DOHH2 (cell line): ENCODE measurements at regions not wholly inside any gene's neighbourhood (a gene's known extent, or its start where the extent isn't known, plus 50 kb on each side); places are given as distances from the start of the nearest gene placed in this dataset.

Source experiments
- H3F3A ChIP-seq: fragments of 200-600 bp; sonication (generic), shearing (Covaris generic); 2 replicates; pipeline ENCODE4 v1.6.0; 2016; ENCODE audit warnings: antibody characterized with exemption, mild to moderate bottlenecking; ENCODE audit not compliant: control insufficient read depth, insufficient read depth
- H3K27ac ChIP-seq: fragments of 200-600 bp; sonication (generic); 2 replicates; pipeline ENCODE4 v1.5.1; 2014; ENCODE audit warnings: low read depth, mild to moderate bottlenecking, low read length, moderate library complexity
- H3K27me3 ChIP-seq: fragments of 200-600 bp; sonication (generic); 2 replicates; pipeline ENCODE4 v1.6.1; 2014; ENCODE audit warnings: mild to moderate bottlenecking, low read length, mixed read lengths; ENCODE audit not compliant: control insufficient read depth
- H3K36me3 ChIP-seq: fragments of 200-600 bp; sonication (generic); 2 replicates; pipeline ENCODE4 v1.6.1; 2014; ENCODE audit warnings: mild to moderate bottlenecking, low read length, moderate library complexity, mixed read lengths; ENCODE audit not compliant: control insufficient read depth
- H3K4me1 ChIP-seq: fragments of 200-600 bp; sonication (generic); 2 replicates; pipeline ENCODE4 v1.6.1; 2014; ENCODE audit warnings: mild to moderate bottlenecking, low read length, mixed read lengths; ENCODE audit not compliant: control insufficient read depth
- H3K4me2 ChIP-seq: fragments of 200-600 bp; sonication (generic); 2 replicates; pipeline ENCODE4 v1.6.0; 2014; ENCODE audit warnings: mild to moderate bottlenecking, low read length, moderate library complexity
- H3K4me3 ChIP-seq: fragments of 200-600 bp; sonication (generic); 2 replicates; pipeline ENCODE4 v1.5.1; 2014; ENCODE audit warnings: mild to moderate bottlenecking, low read length, mixed read lengths
- H3K79me2 ChIP-seq: fragments of 200-600 bp; sonication (generic); 2 replicates; pipeline ENCODE4 v1.6.1; 2014; ENCODE audit warnings: mild to moderate bottlenecking, low read length, mixed read lengths; ENCODE audit not compliant: control insufficient read depth
- H3K9me2 ChIP-seq: fragments of 200-600 bp; sonication (generic); replicated peaks from 2 replicates; pipeline ENCODE4 v1.6.1; 2014; ENCODE audit warnings: mild to moderate bottlenecking, low read length, mixed read lengths; ENCODE audit not compliant: control insufficient read depth
- H3K9me3 ChIP-seq: fragments of 200-600 bp; sonication (generic); 2 replicates; pipeline ENCODE4 v1.6.1; 2014; ENCODE audit warnings: antibody characterized with exemption, low read length, mixed read lengths; ENCODE audit not compliant: control insufficient read depth, insufficient read depth
- H4K20me1 ChIP-seq: fragments of 200-600 bp; sonication (generic); 2 replicates; pipeline ENCODE4 v1.6.0; 2014; ENCODE audit warnings: low read depth, mild to moderate bottlenecking, antibody characterized with exemption, low read length, moderate library complexity; ENCODE audit not compliant: control insufficient read depth, insufficient read depth
- EZH2phosphoT487 ChIP-seq: fragments of 200-600 bp; sonication (generic); IDR thresholded peaks from 2 replicates; pipeline ENCODE4 v1.6.1; 2017; ENCODE audit warnings: borderline replicate concordance, mild to moderate bottlenecking, antibody characterized with exemption, low read length, moderate library complexity, mixed read lengths
- TF ChIP-seq, protein P1 (sequence below): fragments of 200-600 bp; sonication (generic); IDR thresholded peaks from one replicate; pipeline ENCODE4 v1.5.1; 2014; ENCODE audit warnings: antibody characterized with exemption, mild to moderate bottlenecking, low read depth, low read length; ENCODE audit not compliant: poor library complexity, severe bottlenecking

DNA sequence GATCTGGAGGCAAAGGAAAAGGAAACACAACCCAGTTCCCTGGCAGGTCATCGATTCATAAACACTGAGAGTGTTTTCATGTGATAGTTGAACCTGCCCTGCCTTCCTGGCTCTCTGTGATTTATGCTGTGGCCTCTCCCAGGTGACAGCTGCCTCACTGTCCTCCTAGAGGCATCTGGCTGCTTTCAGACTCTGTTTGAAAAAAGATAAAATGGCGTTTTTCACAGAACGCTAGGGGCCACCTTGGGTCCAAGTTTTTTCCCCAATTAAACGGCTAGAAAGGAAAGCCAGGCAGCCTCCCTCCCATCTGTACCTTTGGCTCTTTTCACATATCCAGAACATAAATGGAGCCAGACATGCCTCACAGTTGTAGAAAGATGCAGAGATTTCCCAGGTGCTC, 252.6 kb upstream of the CCDC196 start:
- Histone ChIP-seq H3F3A (no peaks in the 10 kb centered on the region), H4K20me1 (no peaks in the 10 kb centered on the region), H3K36me3 (no peaks in the 10 kb centered on the region), H3K4me2 (no peak overlapping the region), H3K27ac (no peak overlapping the region), H3K4me3 (no peak overlapping the region), H3K4me1 (no peaks in the 10 kb centered on the region), H3K79me2 (no peaks in the 10 kb centered on the region), H3K9me2 (no peaks in the 10 kb centered on the region), H3K27me3 (peaks cover 7% of the 10 kb centered on the region), H3K9me3 (no peaks in the 10 kb centered on the region)
- TF ChIP-seq, protein P1, sequence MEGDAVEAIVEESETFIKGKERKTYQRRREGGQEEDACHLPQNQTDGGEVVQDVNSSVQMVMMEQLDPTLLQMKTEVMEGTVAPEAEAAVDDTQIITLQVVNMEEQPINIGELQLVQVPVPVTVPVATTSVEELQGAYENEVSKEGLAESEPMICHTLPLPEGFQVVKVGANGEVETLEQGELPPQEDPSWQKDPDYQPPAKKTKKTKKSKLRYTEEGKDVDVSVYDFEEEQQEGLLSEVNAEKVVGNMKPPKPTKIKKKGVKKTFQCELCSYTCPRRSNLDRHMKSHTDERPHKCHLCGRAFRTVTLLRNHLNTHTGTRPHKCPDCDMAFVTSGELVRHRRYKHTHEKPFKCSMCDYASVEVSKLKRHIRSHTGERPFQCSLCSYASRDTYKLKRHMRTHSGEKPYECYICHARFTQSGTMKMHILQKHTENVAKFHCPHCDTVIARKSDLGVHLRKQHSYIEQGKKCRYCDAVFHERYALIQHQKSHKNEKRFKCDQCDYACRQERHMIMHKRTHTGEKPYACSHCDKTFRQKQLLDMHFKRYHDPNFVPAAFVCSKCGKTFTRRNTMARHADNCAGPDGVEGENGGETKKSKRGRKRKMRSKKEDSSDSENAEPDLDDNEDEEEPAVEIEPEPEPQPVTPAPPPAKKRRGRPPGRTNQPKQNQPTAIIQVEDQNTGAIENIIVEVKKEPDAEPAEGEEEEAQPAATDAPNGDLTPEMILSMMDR: no peak
- no peak for TF ChIP-seq EZH2phosphoT487

DNA sequence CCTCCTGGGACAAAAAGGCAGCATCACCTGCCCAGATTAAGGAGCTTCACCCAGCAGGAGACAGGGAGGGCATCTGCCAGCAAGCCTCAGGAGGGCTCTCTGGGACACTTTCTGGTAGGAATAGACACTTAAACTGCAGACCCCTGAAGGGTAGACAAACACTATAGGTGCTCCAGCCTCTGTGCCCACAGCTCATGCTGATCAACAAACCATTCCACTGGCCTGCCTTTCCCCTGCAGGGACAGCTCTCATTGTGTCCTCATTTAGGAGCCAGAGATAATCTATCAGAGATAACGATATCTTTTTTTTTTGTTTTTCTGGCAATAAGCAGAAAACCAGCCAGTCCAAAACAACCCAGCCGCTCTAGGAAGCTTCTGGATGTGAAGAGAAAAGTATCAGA, 251.8 kb upstream of the CCDC196 start:
- Histone ChIP-seq H3F3A (no peaks in the 10 kb centered on the region), H3K4me3 (no peak overlapping the region), H4K20me1 (no peaks in the 10 kb centered on the region), H3K36me3 (no peaks in the 10 kb centered on the region), H3K4me2 (no peak overlapping the region), H3K4me1 (no peaks in the 10 kb centered on the region), H3K27me3 (peaks cover 7% of the 10 kb centered on the region), H3K27ac (no peak overlapping the region), H3K79me2 (no peaks in the 10 kb centered on the region), H3K9me2 (no peaks in the 10 kb centered on the region), H3K9me3 (no peaks in the 10 kb centered on the region)
- no peak for TF ChIP-seq EZH2phosphoT487
- TF ChIP-seq, protein P1: no peak

DNA sequence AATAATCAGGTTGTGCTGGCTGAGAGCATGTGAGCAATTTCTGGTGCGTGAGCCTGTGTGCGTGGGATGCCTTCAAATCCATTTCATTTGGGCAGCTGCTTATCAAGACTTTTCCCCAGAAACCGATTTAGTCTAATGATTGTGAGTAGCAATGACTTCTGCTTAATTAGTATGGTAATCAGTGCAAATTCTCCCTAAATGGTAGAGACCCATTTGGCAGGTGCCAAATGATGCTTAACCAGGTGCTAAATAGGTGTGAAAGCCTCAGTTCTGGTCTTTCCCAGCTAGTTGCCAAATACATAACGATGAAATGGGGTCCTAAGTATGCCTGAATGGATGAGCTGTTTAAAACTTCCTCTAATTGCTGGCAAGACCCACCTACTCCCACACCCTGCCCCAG, 248.4 kb upstream of the CCDC196 start:
- no peaks in the 10 kb centered on the region for H3K9me3 ChIP-seq
- H4K20me1 ChIP-seq: no peaks in the 10 kb centered on the region
- no peaks in the 10 kb centered on the region for H3K79me2 ChIP-seq
- no peaks in the 10 kb centered on the region for H3K4me1 ChIP-seq
- H3K27me3 ChIP-seq: peaks cover 7% of the 10 kb centered on the region
- H3F3A ChIP-seq: no peaks in the 10 kb centered on the region
- no peak overlapping the region for H3K4me3 ChIP-seq
- no peaks in the 10 kb centered on the region for H3K36me3 ChIP-seq
- H3K4me2 ChIP-seq: no peak overlapping the region
- no peaks in the 10 kb centered on the region for H3K9me2 ChIP-seq
- TF ChIP-seq, protein P1: no peak
- TF ChIP-seq EZH2phosphoT487: no peak
- no peak overlapping the region for H3K27ac ChIP-seq

DNA sequence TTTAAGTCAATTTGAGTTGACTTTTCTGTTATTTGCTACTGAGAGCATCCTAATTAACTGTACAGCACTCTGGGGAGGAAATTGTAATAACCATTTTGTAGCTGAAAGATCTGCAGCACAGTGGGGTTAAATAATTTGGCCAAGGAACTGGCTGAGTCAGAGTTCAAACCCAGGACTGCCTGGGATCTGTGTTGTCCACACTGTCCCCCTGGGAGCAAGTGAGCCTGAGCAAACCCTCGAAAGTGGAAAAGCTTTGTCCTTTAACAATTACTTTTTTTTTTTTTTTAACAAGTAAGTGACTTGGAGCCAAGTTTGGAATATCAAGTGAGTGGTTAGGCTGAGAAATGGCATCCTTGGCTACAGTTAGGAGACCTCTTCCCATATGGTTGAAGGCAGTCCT, 247.2 kb upstream of the CCDC196 start:
- Histone ChIP-seq H3K27me3 (peaks cover 5% of the 10 kb centered on the region), H3K4me1 (no peaks in the 10 kb centered on the region), H4K20me1 (no peaks in the 10 kb centered on the region), H3K27ac (no peak overlapping the region), H3K4me2 (no peak overlapping the region), H3K4me3 (no peak overlapping the region), H3F3A (no peaks in the 10 kb centered on the region), H3K9me2 (no peaks in the 10 kb centered on the region), H3K79me2 (no peaks in the 10 kb centered on the region), H3K9me3 (no peaks in the 10 kb centered on the region), H3K36me3 (no peaks in the 10 kb centered on the region)
- TF ChIP-seq, protein P1: no peak
- no peak for TF ChIP-seq EZH2phosphoT487
